Heart right ventricle (tissue), 16 donors: ENCODE measurements at regions not wholly inside any gene's neighbourhood (a gene's known extent, or its start where the extent isn't known, plus 50 kb on each side); places are given as distances from the start of the nearest gene placed in this dataset.
A peak's percentile ranks its signal among the peaks of the same experiment; 100 is the strongest.

ENCODE experiments used
- ATAC-seq, 8 donors: fragments of 200-7000 bp; cut with Tn5 transposase; one replicate each; pipeline ENCODE4 v1.9.1; 2020; ENCODE audit warnings: mild to moderate bottlenecking in 8 of 8, moderate library complexity in 8 of 8, moderate number of reproducible peaks in 1 of 8
- DNase-seq, 2 donors: peaks; one replicate each; pipeline ENCODE4 v3.0.0-alpha.2; 2020
- H3K27ac ChIP-seq, 10 donors: fragments of 200-600 bp; sonication (generic) in 2 of 10; one replicate each; pipeline versions ENCODE4 v1.5.0 to v1.8.0; 2020 to 2022; ENCODE audit warnings: mild to moderate bottlenecking in 3 of 10
- H3K27me3 ChIP-seq, 7 donors: fragments of 200-600 bp; one replicate each; pipeline ENCODE4 v1.8.0; 2021 to 2022; ENCODE audit warnings: mild to moderate bottlenecking in 2 of 7
- H3K36me3 ChIP-seq, 9 donors: fragments of 200-600 bp; sonication (generic) in 1 of 9; one replicate each; pipeline versions ENCODE4 v1.5.0 to v1.8.0; 2020 to 2022; ENCODE audit warnings: mild to moderate bottlenecking in 2 of 9
- H3K4me1 ChIP-seq, 9 donors: fragments of 200-600 bp; sonication (generic) in 1 of 9; one replicate each; pipeline versions ENCODE4 v1.5.0 to v1.8.0; 2020 to 2022; ENCODE audit warnings: mild to moderate bottlenecking in 4 of 9
- H3K4me3 ChIP-seq, 10 donors: fragments of 200-600 bp; sonication (generic) in 2 of 10; one replicate each; pipeline versions ENCODE4 v1.5.0 to v1.8.0; 2020 to 2022; ENCODE audit warnings: mild to moderate bottlenecking in 7 of 10, moderate library complexity in 2 of 10
- H3K9me3 ChIP-seq, 11 donors: fragments of 200-600 bp in 10 of 11; sonication (generic) in 2 of 11; one replicate each; pipeline versions ENCODE4 v1.5.0 to v1.8.0; 2013 to 2022; ENCODE audit warnings: mild to moderate bottlenecking in 2 of 11, control low read depth in 1 of 11, moderate library complexity in 1 of 11
- CTCF ChIP-seq, 9 donors: fragments of 200-600 bp; sonication (generic) in 2 of 9; IDR thresholded peaks; one replicate each; pipeline versions ENCODE4 v1.5.0 to v1.8.0; 2021 to 2022; ENCODE audit warnings: antibody characterized with exemption in 9 of 9, mild to moderate bottlenecking in 5 of 9, moderate library complexity in 1 of 9
- WGBS, 2 donors: extraction: QIAGEN DNeasy Blood & Tissue Kit; methylation state at CpG; one replicate each; pipeline ENCODE4 v1.1.7; 2013; ENCODE audit warnings: inconsistent platforms in 1 of 2; 5-methylcytosine and 5-hydroxymethylcytosine counted together
- intact Hi-C, 10 donors: fragments of 100-400 bp; cut with DNase I; formaldehyde crosslinking; loops; one replicate each; pipeline versions ENCODE4 v1.11.1 to v1.14.2; 2022
- donor health status: Arrhythmogenic right ventricular cardiomyopathy.
- donor health status: ischemic (EF 13 %, LVEDD 7.1; RV severe dilation, severe dysfunction).
- donor health status: healthy with polysubstance abuse.
- donor health status: DM: no; HTN: yes; CAD: no.
- donor health status: DM: no; HTN: no; CAD: no.
- donor health status: ischemic (EF 25% LVEDD 6.9; RV normal size, moderate dysfunction).
- donor health status: ischemic (EF 25% LVEDD 5.7; RV mildly dilated, moderate dysfunction).
- donor health status: healthy.
- donor health status: DM: yes; HTN: yes; CAD: no.
- donor health status: Ischemic cardiomyopathy.
- donor health status: ischemic (EF 35%, LVEDD 5.7; RV mildly dilated, moderate dysfunction).
- donor health status: nonischemic (EF 11% LVEDD 7.7; RV severe dilation, severe dysfunction).
- donor health status: DM: yes; HTN: yes; CAD: no.
- donor health status: PGD.
- donor health status: ischemic (EF 29% LVEDD 5.4; RV normal size, mild dysfunction).
- donor health status: nonischemic (EF 23%, LVEDD 6.1; RV moderate dilation, normal function).

GRCh38 chr3:104988496-104988895 lies 378.2 kb upstream of the ALCAM start:
- intact Hi-C loops = no loop called here
- H3K4me3 ChIP-seq = no peak overlapping the region
- DNase-seq (no peak), ATAC-seq (no peak)
- no peak for TF ChIP-seq CTCF (IDR thresholded peaks at IDR 0.05)
- H3K27me3 ChIP-seq = no peaks in the 10 kb centered on the region
- H3K4me1 ChIP-seq = no peaks in the 10 kb centered on the region
- no peaks in the 10 kb centered on the region for H3K9me3 ChIP-seq
- no peaks in the 10 kb centered on the region for H3K36me3 ChIP-seq
- WGBS, 2 donors = 85 to 89% methylated on average over 3 of the region's 3 CpGs
- H3K27ac ChIP-seq = no peak overlapping the region

GRCh38 chr3:104989878-104990277 lies 376.8 kb upstream of the ALCAM start:
- no peaks in the 10 kb centered on the region for H3K36me3 ChIP-seq
- WGBS, 2 donors = 38 to 52% methylated on average over 1 of the region's 1 CpG
- DNase-seq (no peak), ATAC-seq (peak in 2 of 8 donors; percentile 82 to 86)
- no peak overlapping the region for H3K27ac ChIP-seq
- no peak overlapping the region for H3K4me3 ChIP-seq
- TF ChIP-seq CTCF (IDR thresholded peaks at IDR 0.05) = no peak
- H3K27me3 ChIP-seq = no peaks in the 10 kb centered on the region
- H3K9me3 ChIP-seq = no peaks in the 10 kb centered on the region
- H3K4me1 ChIP-seq = no peaks in the 10 kb centered on the region
- intact Hi-C loops = no loop called here

- 55 to 66% methylated on average over 2 of the region's 2 CpGs for WGBS, 2 donors
- intact Hi-C loops = no loop called here
- no peak overlapping the region for H3K27ac ChIP-seq
Measured at GRCh38 chr3:104990758-104991157, 376.0 kb upstream of the ALCAM start.

GRCh38 chr3:104992676-104993075 lies 374.0 kb upstream of the ALCAM start:
- intact Hi-C loops = no loop called here
- Histone ChIP-seq H3K4me3 (no peak overlapping the region), H3K9me3 (peaks cover 0 to 7% (median 0%) of the 10 kb centered on the region in 11 donors), H3K27me3 (no peaks in the 10 kb centered on the region), H3K4me1 (no peaks in the 10 kb centered on the region), H3K27ac (no peak overlapping the region), H3K36me3 (no peaks in the 10 kb centered on the region)
- TF ChIP-seq CTCF (IDR thresholded peaks at IDR 0.05) = no peak
- 70 to 76% methylated on average over 3 of the region's 3 CpGs for WGBS, 2 donors
- no peak for DNase-seq
- ATAC-seq = no peak

More at GRCh38 chr3:104990758-104991157, 376.0 kb upstream of the ALCAM start:
- DNase-seq (no peak), ATAC-seq (no peak)
- no peaks in the 10 kb centered on the region for H3K27me3 ChIP-seq
- H3K36me3 ChIP-seq = no peaks in the 10 kb centered on the region
- no peak for TF ChIP-seq CTCF (IDR thresholded peaks at IDR 0.05)
- no peaks in the 10 kb centered on the region for H3K9me3 ChIP-seq
- no peak overlapping the region for H3K4me3 ChIP-seq
- H3K4me1 ChIP-seq = no peaks in the 10 kb centered on the region

GRCh38 chr3:105006164-105006563 lies 360.5 kb upstream of the ALCAM start:
- no peak for DNase-seq
- TF ChIP-seq CTCF (IDR thresholded peaks at IDR 0.05) = no peak
- Histone ChIP-seq H3K36me3 (no peaks in the 10 kb centered on the region), H3K9me3 (peaks cover 0 to 14% (median 0%) of the 10 kb centered on the region in 11 donors), H3K27ac (no peak overlapping the region), H3K4me1 (no peaks in the 10 kb centered on the region), H3K27me3 (no peaks in the 10 kb centered on the region), H3K4me3 (no peak overlapping the region)
- intact Hi-C loops = no loop called here
- no peak for ATAC-seq
